NCI-H748 (cell line): ENCODE measurements at regions not wholly inside any gene's neighbourhood (a gene's known extent, or its start where the extent isn't known, plus 50 kb on each side); places are given as distances from the start of the nearest gene placed in this dataset.
A peak's percentile ranks its signal among the peaks of the same experiment; 100 is the strongest.

Source experiments
- DNase-seq: peaks from one replicate; lab custom pipeline; 2025; ENCODE audit not compliant: unreplicated experiment; lab: John Stamatoyannopoulos, UW

GRCh38 chrX:47302396-47302795, 68.0 kb upstream of the ZNF157 start:
- DNase-seq: no peak

- DNase-seq: peak; percentile 13
Measured at GRCh38 chrX:47306471-47307023, 63.8 kb upstream of the ZNF157 start.

GRCh38 chrX:47311932-47312774, 58.2 kb upstream of the ZNF157 start:
- no peak for DNase-seq

- no peak for DNase-seq
Measured at GRCh38 chrX:47313056-47313455, 57.3 kb upstream of the ZNF157 start.

GRCh38 chrX:47316276-47317025, 53.9 kb upstream of the ZNF157 start:
- DNase-seq: peak; percentile 88
